ENCODE measurements at regions not wholly inside any gene's neighbourhood (a gene's known extent, or its start where the extent isn't known, plus 50 kb on each side); places are given as distances from the start of the nearest gene placed in this dataset.
A peak's percentile ranks its signal among the peaks of the same experiment; 100 is the strongest.

- peaks cover 2% of the 10 kb centered on the region for H3K27me3 Mint-ChIP-seq (ENCODE audit: unreplicated experiment)
- peaks cover 32% of the 10 kb centered on the region for H3K4me1 Mint-ChIP-seq (ENCODE audit: unreplicated experiment)
- no peak for TF ChIP-seq CTCF (IDR thresholded peaks at IDR 0.05)
- no peaks in the 10 kb centered on the region for H3K36me3 Mint-ChIP-seq (ENCODE audit: unreplicated experiment)
- H3K4me3 Mint-ChIP-seq (ENCODE audit: unreplicated experiment) = no peak overlapping the region
- peak overlapping the region; percentile 1 for H3K27ac Mint-ChIP-seq (ENCODE audit: unreplicated experiment)
- H3K9me3 Mint-ChIP-seq (ENCODE audit: unreplicated experiment) = peaks cover 7% of the 10 kb centered on the region
- DNase-seq (ENCODE audit: extremely low spot score, unreplicated experiment) = no peak
Observed at GRCh38 chr10:91021901-91022300, 101.0 kb upstream of the ANKRD1 start.

- Mint-ChIP-seq H3K4me3 (ENCODE audit: unreplicated experiment) (no peak overlapping the region), H3K27me3 (ENCODE audit: unreplicated experiment) (peaks cover 2% of the 10 kb centered on the region), H3K36me3 (ENCODE audit: unreplicated experiment) (no peaks in the 10 kb centered on the region), H3K27ac (ENCODE audit: unreplicated experiment) (peak overlapping the region; percentile 1), H3K9me3 (ENCODE audit: unreplicated experiment) (peaks cover 9% of the 10 kb centered on the region), H3K4me1 (ENCODE audit: unreplicated experiment) (peaks cover 28% of the 10 kb centered on the region)
- no peak for TF ChIP-seq CTCF (IDR thresholded peaks at IDR 0.05)
- no peak for DNase-seq (ENCODE audit: extremely low spot score, unreplicated experiment)
Observed at GRCh38 chr10:91022390-91022789, 101.5 kb upstream of the ANKRD1 start.

GRCh38 chr10:91022924-91023699 lies 102.2 kb upstream of the ANKRD1 start:
- no peak for DNase-seq (ENCODE audit: extremely low spot score, unreplicated experiment)
- peaks cover 9% of the 10 kb centered on the region for H3K9me3 Mint-ChIP-seq (ENCODE audit: unreplicated experiment)
- H3K27me3 Mint-ChIP-seq (ENCODE audit: unreplicated experiment) = peaks cover 2% of the 10 kb centered on the region
- no peak overlapping the region for H3K4me3 Mint-ChIP-seq (ENCODE audit: unreplicated experiment)
- TF ChIP-seq CTCF (IDR thresholded peaks at IDR 0.05) = no peak
- H3K27ac Mint-ChIP-seq (ENCODE audit: unreplicated experiment) = no peak overlapping the region
- no peaks in the 10 kb centered on the region for H3K36me3 Mint-ChIP-seq (ENCODE audit: unreplicated experiment)
- H3K4me1 Mint-ChIP-seq (ENCODE audit: unreplicated experiment) = peaks cover 28% of the 10 kb centered on the region

GRCh38 chr10:91023700-91024398 lies 103.0 kb upstream of the ANKRD1 start:
- no peak for DNase-seq (ENCODE audit: extremely low spot score, unreplicated experiment)
- H3K36me3 Mint-ChIP-seq (ENCODE audit: unreplicated experiment) = no peaks in the 10 kb centered on the region
- H3K27ac Mint-ChIP-seq (ENCODE audit: unreplicated experiment) = no peak overlapping the region
- H3K9me3 Mint-ChIP-seq (ENCODE audit: unreplicated experiment) = peaks cover 9% of the 10 kb centered on the region
- no peak overlapping the region for H3K4me3 Mint-ChIP-seq (ENCODE audit: unreplicated experiment)
- TF ChIP-seq CTCF (IDR thresholded peaks at IDR 0.05) = no peak
- H3K27me3 Mint-ChIP-seq (ENCODE audit: unreplicated experiment) = peaks cover 2% of the 10 kb centered on the region
- H3K4me1 Mint-ChIP-seq (ENCODE audit: unreplicated experiment) = peaks cover 28% of the 10 kb centered on the region

- Mint-ChIP-seq H3K4me3 (ENCODE audit: unreplicated experiment) (no peak overlapping the region), H3K9me3 (ENCODE audit: unreplicated experiment) (peaks cover 9% of the 10 kb centered on the region), H3K4me1 (ENCODE audit: unreplicated experiment) (peaks cover 28% of the 10 kb centered on the region), H3K36me3 (ENCODE audit: unreplicated experiment) (no peaks in the 10 kb centered on the region), H3K27me3 (ENCODE audit: unreplicated experiment) (peaks cover 2% of the 10 kb centered on the region), H3K27ac (ENCODE audit: unreplicated experiment) (no peak overlapping the region)
- TF ChIP-seq CTCF (IDR thresholded peaks at IDR 0.05) = no peak
- no peak for DNase-seq (ENCODE audit: extremely low spot score, unreplicated experiment)
Observed at GRCh38 chr10:91024541-91024940, 103.7 kb upstream of the ANKRD1 start.

Measured in osteocyte (in vitro differentiated cells).